OCI-LY1 (cell line): ENCODE measurements at regions not wholly inside any gene's neighbourhood (a gene's known extent, or its start where the extent isn't known, plus 50 kb on each side); places are given as distances from the start of the nearest gene placed in this dataset.

ENCODE experiments used
- EZH2 ChIP-seq: fragments of 200-600 bp; sonication (generic), shearing (Covaris generic); IDR thresholded peaks from 2 replicates; pipeline ENCODE4 v1.8.0; 2017; ENCODE audit warnings: borderline replicate concordance, mixed run types, mild to moderate bottlenecking, antibody characterized with exemption, low read length, moderate library complexity, mixed read lengths
- TF ChIP-seq, protein P1 (sequence below): fragments of 200-600 bp; sonication (generic), shearing (Covaris generic); IDR thresholded peaks from 2 replicates; pipeline ENCODE4 v1.5.1; 2017; ENCODE audit warnings: mild to moderate bottlenecking, antibody characterized with exemption, low read length, moderate library complexity, mixed read lengths

DNA sequence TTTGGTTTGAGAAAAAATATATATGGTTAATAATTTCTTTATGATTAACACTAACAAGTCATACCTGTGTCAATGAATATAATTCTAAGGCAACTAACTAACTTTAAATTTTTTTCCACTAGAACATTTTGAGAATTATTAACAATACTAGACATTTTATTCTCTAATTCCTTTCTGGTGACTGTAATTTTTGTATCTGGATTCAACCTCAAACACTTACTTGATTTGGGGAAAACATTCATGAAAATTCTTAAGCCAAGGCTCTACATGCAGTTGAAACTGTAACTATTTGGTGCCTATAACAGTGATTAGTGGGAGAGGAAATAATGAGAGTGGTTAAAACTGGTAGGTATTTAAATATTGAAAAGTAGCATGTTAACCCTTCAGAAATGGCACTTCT, 546.5 kb upstream of the KLHL29 start:
- TF ChIP-seq, protein P1, sequence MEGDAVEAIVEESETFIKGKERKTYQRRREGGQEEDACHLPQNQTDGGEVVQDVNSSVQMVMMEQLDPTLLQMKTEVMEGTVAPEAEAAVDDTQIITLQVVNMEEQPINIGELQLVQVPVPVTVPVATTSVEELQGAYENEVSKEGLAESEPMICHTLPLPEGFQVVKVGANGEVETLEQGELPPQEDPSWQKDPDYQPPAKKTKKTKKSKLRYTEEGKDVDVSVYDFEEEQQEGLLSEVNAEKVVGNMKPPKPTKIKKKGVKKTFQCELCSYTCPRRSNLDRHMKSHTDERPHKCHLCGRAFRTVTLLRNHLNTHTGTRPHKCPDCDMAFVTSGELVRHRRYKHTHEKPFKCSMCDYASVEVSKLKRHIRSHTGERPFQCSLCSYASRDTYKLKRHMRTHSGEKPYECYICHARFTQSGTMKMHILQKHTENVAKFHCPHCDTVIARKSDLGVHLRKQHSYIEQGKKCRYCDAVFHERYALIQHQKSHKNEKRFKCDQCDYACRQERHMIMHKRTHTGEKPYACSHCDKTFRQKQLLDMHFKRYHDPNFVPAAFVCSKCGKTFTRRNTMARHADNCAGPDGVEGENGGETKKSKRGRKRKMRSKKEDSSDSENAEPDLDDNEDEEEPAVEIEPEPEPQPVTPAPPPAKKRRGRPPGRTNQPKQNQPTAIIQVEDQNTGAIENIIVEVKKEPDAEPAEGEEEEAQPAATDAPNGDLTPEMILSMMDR, result no peak
- TF ChIP-seq EZH2, result no peak
